HG03095 (cell line): ENCODE measurements at regions not wholly inside any gene's neighbourhood (a gene's known extent, or its start where the extent isn't known, plus 50 kb on each side); places are given as distances from the start of the nearest gene placed in this dataset.
"Not testable (repeated sequence)": the region's sequence is repeated elsewhere in the genome, so short reads cannot be mapped to it uniquely, and the experiment has no call there.

Source experiments
- ATAC-seq: cut with Tn5 transposase; IDR thresholded peaks from one replicate; pipeline ENCODE4 v1.9.1; 2021; ENCODE audit warnings: moderate library complexity; ENCODE audit not compliant: unreplicated experiment

- ATAC-seq = no peak
Observed at GRCh38 chr11:13166036-13166435, 111.6 kb upstream of the BMAL1 start.

GRCh38 chr11:13168271-13168670, 109.3 kb upstream of the BMAL1 start:
- ATAC-seq = no peak

- no peak for ATAC-seq
Observed at GRCh38 chr11:13169709-13170108, 107.9 kb upstream of the BMAL1 start.

- no peak for ATAC-seq
Observed at GRCh38 chr11:13174090-13174489, 103.5 kb upstream of the BMAL1 start.

GRCh38 chr11:13183094-13183825, 94.3 kb upstream of the BMAL1 start:
- ATAC-seq = no peak

- ATAC-seq = no peak
Observed at GRCh38 chr11:13183826-13184196, 93.8 kb upstream of the BMAL1 start.

GRCh38 chr11:13184295-13184794, 93.2 kb upstream of the BMAL1 start:
- no peak for ATAC-seq

GRCh38 chr11:13188179-13188578, 89.4 kb upstream of the BMAL1 start:
- ATAC-seq = no peak

- ATAC-seq = no peak
Observed at GRCh38 chr11:13189561-13190426, 87.8 kb upstream of the BMAL1 start.

GRCh38 chr11:13193613-13194012, 84.0 kb upstream of the BMAL1 start:
- no peak for ATAC-seq

- not testable (repeated sequence) for ATAC-seq
Observed at GRCh38 chr11:13197374-13197773, 80.2 kb upstream of the BMAL1 start.

GRCh38 chr11:13205486-13205885, 72.1 kb upstream of the BMAL1 start:
- peak; percentile 76 for ATAC-seq

- ATAC-seq = no peak
Observed at GRCh38 chr11:13206086-13206640, 71.4 kb upstream of the BMAL1 start.

- no peak for ATAC-seq
Observed at GRCh38 chr11:13207270-13207664, 70.3 kb upstream of the BMAL1 start.

- ATAC-seq = no peak
Observed at GRCh38 chr11:13207665-13208594, 69.7 kb upstream of the BMAL1 start.

- no peak for ATAC-seq
Observed at GRCh38 chr11:13208921-13209320, 68.7 kb upstream of the BMAL1 start.

GRCh38 chr11:13209379-13209778, 68.2 kb upstream of the BMAL1 start:
- ATAC-seq = no peak

- no peak for ATAC-seq
Observed at GRCh38 chr11:13210424-13210823, 67.2 kb upstream of the BMAL1 start.

- ATAC-seq = no peak
Observed at GRCh38 chr11:13214276-13214675, 63.3 kb upstream of the BMAL1 start.

- no peak for ATAC-seq
Observed at GRCh38 chr11:13215149-13215548, 62.4 kb upstream of the BMAL1 start.
